ENCODE measurements at regions not wholly inside any gene's neighbourhood (a gene's known extent, or its start where the extent isn't known, plus 50 kb on each side); places are given as distances from the start of the nearest gene placed in this dataset.

- H3K4me1 ChIP-seq (ENCODE audit: insufficient read depth, insufficient read length), result no peaks in the 10 kb centered on the region
- no peak for TF ChIP-seq SUZ12 (IDR thresholded peaks at IDR 0.05; ENCODE audit: extremely low read depth, insufficient read depth, insufficient read length)
- no peak for TF ChIP-seq ZNF274 (IDR thresholded peaks at IDR 0.05; ENCODE audit: low read depth, low read length)
- no peak for TF ChIP-seq YY1 (IDR thresholded peaks at IDR 0.05; ENCODE audit: insufficient read depth, insufficient read length)
- no peak overlapping the region for H3K4me3 ChIP-seq (ENCODE audit: insufficient read length, low read depth)
- 0 out of 2 replicates have a peak, but pooled peaks cover 4% of the 10 kb centered on the region for H3K9me3 ChIP-seq (ENCODE audit: insufficient read depth, low read length)
- no peaks in the 10 kb centered on the region for H3K27me3 ChIP-seq (ENCODE audit: insufficient read depth, insufficient read length)
- H3K36me3 ChIP-seq (ENCODE audit: insufficient read depth, insufficient read length, low read length), result no peaks in the 10 kb centered on the region
- DNase-seq (ENCODE audit: low read depth, low spot score), result no peak
- H3K9ac ChIP-seq (ENCODE audit: insufficient read length, low read depth), result no peak overlapping the region
Measured at GRCh38 chr3:146313031-146313745, 62.3 kb upstream of the PLSCR4 start.

- DNase-seq (ENCODE audit: low read depth, low spot score), result no peak
- Histone ChIP-seq H3K36me3 (ENCODE audit: insufficient read depth, insufficient read length, low read length) (no peaks in the 10 kb centered on the region), H3K9me3 (ENCODE audit: insufficient read depth, low read length) (0 out of 2 replicates have a peak, but pooled peaks cover 4% of the 10 kb centered on the region), H3K4me1 (ENCODE audit: insufficient read depth, insufficient read length) (no peaks in the 10 kb centered on the region), H3K9ac (ENCODE audit: insufficient read length, low read depth) (no peak overlapping the region), H3K27me3 (ENCODE audit: insufficient read depth, insufficient read length) (no peaks in the 10 kb centered on the region), H3K4me3 (ENCODE audit: insufficient read length, low read depth) (no peak overlapping the region)
- TF ChIP-seq SUZ12 (IDR thresholded peaks at IDR 0.05; ENCODE audit: extremely low read depth, insufficient read depth, insufficient read length) (no peak), YY1 (IDR thresholded peaks at IDR 0.05; ENCODE audit: insufficient read depth, insufficient read length) (no peak), ZNF274 (IDR thresholded peaks at IDR 0.05; ENCODE audit: low read depth, low read length) (no peak)
Measured at GRCh38 chr3:146308682-146309081, 57.8 kb upstream of the PLSCR4 start.

GRCh38 chr3:146308222-146308621, 57.3 kb upstream of the PLSCR4 start:
- Histone ChIP-seq H3K4me1 (ENCODE audit: insufficient read depth, insufficient read length) (no peaks in the 10 kb centered on the region), H3K4me3 (ENCODE audit: insufficient read length, low read depth) (no peak overlapping the region), H3K27me3 (ENCODE audit: insufficient read depth, insufficient read length) (no peaks in the 10 kb centered on the region), H3K36me3 (ENCODE audit: insufficient read depth, insufficient read length, low read length) (no peaks in the 10 kb centered on the region), H3K9ac (ENCODE audit: insufficient read length, low read depth) (no peak overlapping the region), H3K9me3 (ENCODE audit: insufficient read depth, low read length) (0 out of 2 replicates have a peak, but pooled peaks cover 4% of the 10 kb centered on the region)
- no peak for DNase-seq (ENCODE audit: low read depth, low spot score)
- TF ChIP-seq SUZ12 (IDR thresholded peaks at IDR 0.05; ENCODE audit: extremely low read depth, insufficient read depth, insufficient read length) (no peak), YY1 (IDR thresholded peaks at IDR 0.05; ENCODE audit: insufficient read depth, insufficient read length) (no peak), ZNF274 (IDR thresholded peaks at IDR 0.05; ENCODE audit: low read depth, low read length) (no peak)

- no peak overlapping the region for H3K9ac ChIP-seq (ENCODE audit: insufficient read length, low read depth)
- no peaks in the 10 kb centered on the region for H3K36me3 ChIP-seq (ENCODE audit: insufficient read depth, insufficient read length, low read length)
- H3K4me1 ChIP-seq (ENCODE audit: insufficient read depth, insufficient read length), result no peaks in the 10 kb centered on the region
- 0 out of 2 replicates have a peak, but pooled peaks cover 4% of the 10 kb centered on the region for H3K9me3 ChIP-seq (ENCODE audit: insufficient read depth, low read length)
- TF ChIP-seq SUZ12 (IDR thresholded peaks at IDR 0.05; ENCODE audit: extremely low read depth, insufficient read depth, insufficient read length), result no peak
- TF ChIP-seq YY1 (IDR thresholded peaks at IDR 0.05; ENCODE audit: insufficient read depth, insufficient read length), result no peak
- no peak for TF ChIP-seq ZNF274 (IDR thresholded peaks at IDR 0.05; ENCODE audit: low read depth, low read length)
- H3K4me3 ChIP-seq (ENCODE audit: insufficient read length, low read depth), result no peak overlapping the region
- H3K27me3 ChIP-seq (ENCODE audit: insufficient read depth, insufficient read length), result no peaks in the 10 kb centered on the region
- no peak for DNase-seq (ENCODE audit: low read depth, low spot score)
Measured at GRCh38 chr3:146307456-146307725, 56.5 kb upstream of the PLSCR4 start.

GRCh38 chr3:146306656-146307455, 56.0 kb upstream of the PLSCR4 start:
- DNase-seq (ENCODE audit: low read depth, low spot score), result no peak
- H3K27me3 ChIP-seq (ENCODE audit: insufficient read depth, insufficient read length), result no peaks in the 10 kb centered on the region
- no peaks in the 10 kb centered on the region for H3K4me1 ChIP-seq (ENCODE audit: insufficient read depth, insufficient read length)
- no peaks in the 10 kb centered on the region for H3K36me3 ChIP-seq (ENCODE audit: insufficient read depth, insufficient read length, low read length)
- H3K4me3 ChIP-seq (ENCODE audit: insufficient read length, low read depth), result no peak overlapping the region
- 0 out of 2 replicates have a peak, but pooled peaks cover 4% of the 10 kb centered on the region for H3K9me3 ChIP-seq (ENCODE audit: insufficient read depth, low read length)
- no peak for TF ChIP-seq ZNF274 (IDR thresholded peaks at IDR 0.05; ENCODE audit: low read depth, low read length)
- no peak for TF ChIP-seq SUZ12 (IDR thresholded peaks at IDR 0.05; ENCODE audit: extremely low read depth, insufficient read depth, insufficient read length)
- TF ChIP-seq YY1 (IDR thresholded peaks at IDR 0.05; ENCODE audit: insufficient read depth, insufficient read length), result no peak
- no peak overlapping the region for H3K9ac ChIP-seq (ENCODE audit: insufficient read length, low read depth)

- no peak overlapping the region for H3K4me3 ChIP-seq (ENCODE audit: insufficient read length, low read depth)
- TF ChIP-seq YY1 (IDR thresholded peaks at IDR 0.05; ENCODE audit: insufficient read depth, insufficient read length) (no peak), SUZ12 (IDR thresholded peaks at IDR 0.05; ENCODE audit: extremely low read depth, insufficient read depth, insufficient read length) (no peak), ZNF274 (IDR thresholded peaks at IDR 0.05; ENCODE audit: low read depth, low read length) (no peak)
- 0 out of 2 replicates have a peak, but pooled peaks cover 2% of the 10 kb centered on the region for H3K9me3 ChIP-seq (ENCODE audit: insufficient read depth, low read length)
- no peaks in the 10 kb centered on the region for H3K27me3 ChIP-seq (ENCODE audit: insufficient read depth, insufficient read length)
- no peaks in the 10 kb centered on the region for H3K36me3 ChIP-seq (ENCODE audit: insufficient read depth, insufficient read length, low read length)
- DNase-seq (ENCODE audit: low read depth, low spot score), result no peak
- no peak overlapping the region for H3K9ac ChIP-seq (ENCODE audit: insufficient read length, low read depth)
- H3K4me1 ChIP-seq (ENCODE audit: insufficient read depth, insufficient read length), result no peaks in the 10 kb centered on the region
Measured at GRCh38 chr3:146305808-146306423, 55.0 kb upstream of the PLSCR4 start.

- Histone ChIP-seq H3K27me3 (ENCODE audit: insufficient read depth, insufficient read length) (no peaks in the 10 kb centered on the region), H3K4me3 (ENCODE audit: insufficient read length, low read depth) (no peak overlapping the region), H3K4me1 (ENCODE audit: insufficient read depth, insufficient read length) (no peaks in the 10 kb centered on the region), H3K9me3 (ENCODE audit: insufficient read depth, low read length) (no peaks in the 10 kb centered on the region), H3K9ac (ENCODE audit: insufficient read length, low read depth) (no peak overlapping the region), H3K36me3 (ENCODE audit: insufficient read depth, insufficient read length, low read length) (no peaks in the 10 kb centered on the region)
- DNase-seq (ENCODE audit: low read depth, low spot score), result no peak
- TF ChIP-seq YY1 (IDR thresholded peaks at IDR 0.05; ENCODE audit: insufficient read depth, insufficient read length) (no peak), SUZ12 (IDR thresholded peaks at IDR 0.05; ENCODE audit: extremely low read depth, insufficient read depth, insufficient read length) (no peak), ZNF274 (IDR thresholded peaks at IDR 0.05; ENCODE audit: low read depth, low read length) (no peak)
Measured at GRCh38 chr3:146300768-146301167, 49.9 kb upstream of the PLSCR4 start.
